Activated T-cell treated with anti-CD3 and anti-CD28 coated beads, Interleukin-2, amount 50 U/mL, for 24 hours (primary cell): ENCODE measurements at regions not wholly inside any gene's neighbourhood (a gene's known extent, or its start where the extent isn't known, plus 50 kb on each side); places are given as distances from the start of the nearest gene placed in this dataset.

Experiments
- DNase-seq: peaks from one replicate; pipeline ENCODE4 v3.0.0-alpha.2; 2020
- H3K27ac Mint-ChIP-seq: 2 replicates; pipeline ENCODE4 v1.8.0; 2020; ENCODE audit warnings: mild to moderate bottlenecking, mixed read lengths
- H3K27me3 Mint-ChIP-seq: 2 replicates; pipeline ENCODE4 v1.8.0; 2020; ENCODE audit warnings: mixed read lengths
- H3K36me3 Mint-ChIP-seq: 2 replicates; pipeline ENCODE4 v1.8.0; 2020; ENCODE audit warnings: low read depth, mixed read lengths
- H3K4me1 Mint-ChIP-seq: 2 replicates; pipeline ENCODE4 v1.8.0; 2020; ENCODE audit warnings: low read depth, mixed read lengths
- H3K4me3 Mint-ChIP-seq: 2 replicates; pipeline ENCODE4 v1.8.0; 2020; ENCODE audit warnings: mild to moderate bottlenecking, moderate library complexity, mixed read lengths
- H3K9me3 Mint-ChIP-seq: 2 replicates; pipeline ENCODE4 v1.8.0; 2020; ENCODE audit warnings: mixed read lengths

DNA sequence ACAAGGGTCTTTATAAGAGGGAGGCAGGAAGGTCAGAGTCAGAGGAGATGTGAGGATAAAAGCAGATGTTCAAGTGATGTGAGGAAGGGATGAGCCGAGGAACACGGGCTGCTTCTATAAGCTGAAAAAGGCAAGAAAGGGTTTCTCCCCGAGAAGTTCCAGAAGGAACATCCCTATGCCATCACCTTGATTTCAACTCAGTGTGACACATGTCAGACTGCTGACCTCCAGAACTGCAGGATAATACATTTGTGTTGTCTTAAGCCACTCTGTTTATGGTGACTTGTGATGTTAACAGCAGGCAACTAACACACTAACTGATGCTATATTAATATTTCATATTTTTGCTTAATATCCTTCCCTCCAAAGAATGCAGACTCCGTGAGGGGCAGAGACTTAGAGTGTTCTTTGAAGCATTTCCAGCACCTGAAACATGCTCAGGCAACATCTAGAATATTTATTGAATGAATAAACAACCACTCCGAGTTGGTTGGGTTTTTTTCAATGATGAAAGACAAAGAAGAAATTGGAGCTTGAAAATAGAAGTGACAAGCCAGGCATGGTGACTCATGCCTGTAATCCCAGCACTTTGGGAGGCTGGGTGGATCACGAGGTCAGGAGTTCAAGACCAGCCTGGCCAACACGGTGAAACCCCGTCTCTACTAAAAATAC, 77.6 kb upstream of the ADRA1B start:
- Mint-ChIP-seq H3K36me3 (no peaks in the 10 kb centered on the region), H3K27ac (no peak overlapping the region)

DNA sequence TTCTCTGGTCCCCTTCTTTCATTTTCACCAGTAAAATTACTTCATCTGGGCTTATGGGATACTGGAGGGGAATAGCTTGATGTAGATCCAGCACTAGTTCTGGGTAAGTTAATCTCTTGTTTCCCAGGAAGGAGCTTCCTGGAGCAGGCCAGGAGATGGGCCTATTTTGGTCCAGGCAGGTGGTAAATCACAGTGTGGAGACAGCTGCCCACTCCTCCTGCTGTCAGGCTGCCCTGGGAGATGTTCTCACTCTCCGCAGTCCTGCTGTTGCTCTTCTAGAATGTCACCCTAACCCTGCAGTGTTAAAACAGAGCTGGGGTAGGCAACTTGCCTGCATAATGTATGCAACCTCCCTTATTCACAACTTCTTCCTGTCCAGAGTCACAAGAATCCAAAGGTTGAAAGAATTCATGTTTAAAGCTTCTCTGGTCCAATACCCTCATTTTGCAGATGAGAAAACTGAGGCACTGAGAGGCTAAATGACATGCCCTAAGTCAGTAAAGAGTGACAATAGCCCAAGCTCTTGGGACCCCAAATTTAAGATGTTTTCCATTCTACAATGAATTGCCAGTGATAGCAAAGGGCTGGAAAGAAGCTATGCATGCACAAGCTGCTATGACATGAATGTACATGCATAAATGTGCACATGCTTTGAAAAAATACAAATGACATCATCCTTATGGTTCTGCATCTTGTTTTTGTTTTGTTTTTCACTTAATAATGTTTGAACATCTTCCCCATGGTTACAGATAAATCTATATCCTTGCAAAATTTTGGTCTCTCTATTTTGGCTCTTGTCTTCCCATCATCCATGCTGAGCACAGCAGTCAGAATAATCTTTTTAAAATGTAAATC, 71.8 kb upstream of the ADRA1B start:
- Mint-ChIP-seq H3K9me3 (no peaks in the 10 kb centered on the region), H3K4me3 (no peak overlapping the region), H3K27me3 (peaks cover 17% of the 10 kb centered on the region), H3K27ac (no peak overlapping the region), H3K36me3 (no peaks in the 10 kb centered on the region), H3K4me1 (no peaks in the 10 kb centered on the region)
- no peak for DNase-seq

More for the DNA sequence above, 77.6 kb upstream of the ADRA1B start:
- peaks cover 5% of the 10 kb centered on the region for H3K9me3 Mint-ChIP-seq
- H3K4me1 Mint-ChIP-seq = no peaks in the 10 kb centered on the region
- H3K27me3 Mint-ChIP-seq = peaks cover 22% of the 10 kb centered on the region
- DNase-seq = no peak
- H3K4me3 Mint-ChIP-seq = no peak overlapping the region

DNA sequence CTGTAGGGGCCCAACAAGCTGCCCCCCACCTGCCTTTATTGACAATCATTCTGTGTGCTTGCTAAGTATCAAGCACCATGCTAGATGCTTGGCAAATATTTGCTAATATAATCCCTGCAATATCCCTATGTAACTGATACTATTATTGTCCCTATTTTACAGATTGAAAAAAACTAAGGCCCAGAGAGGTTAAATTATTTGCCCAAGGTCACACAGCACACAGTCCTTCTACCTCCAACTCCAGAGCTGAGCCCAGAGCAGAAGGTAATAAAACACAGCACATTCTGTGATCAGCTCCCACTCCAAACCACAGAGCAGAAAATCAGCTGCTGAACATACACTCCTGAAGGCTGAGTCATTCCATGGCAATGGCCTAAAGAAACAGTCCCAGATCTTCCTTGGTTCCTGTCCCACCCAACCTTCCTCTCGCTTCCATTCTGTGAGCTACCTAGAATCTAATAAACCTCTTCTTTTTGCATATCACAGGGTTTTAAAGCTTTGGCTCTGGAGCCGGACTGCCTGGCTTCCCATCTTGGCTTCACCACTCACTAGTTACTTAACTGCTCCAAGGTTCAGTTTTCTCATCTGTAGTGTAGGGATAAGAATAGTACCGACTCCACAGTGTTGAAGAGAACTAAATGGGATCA, 66.7 kb upstream of the ADRA1B start:
- no peaks in the 10 kb centered on the region for H3K4me1 Mint-ChIP-seq
- no peak overlapping the region for H3K4me3 Mint-ChIP-seq
- no peak for DNase-seq

DNA sequence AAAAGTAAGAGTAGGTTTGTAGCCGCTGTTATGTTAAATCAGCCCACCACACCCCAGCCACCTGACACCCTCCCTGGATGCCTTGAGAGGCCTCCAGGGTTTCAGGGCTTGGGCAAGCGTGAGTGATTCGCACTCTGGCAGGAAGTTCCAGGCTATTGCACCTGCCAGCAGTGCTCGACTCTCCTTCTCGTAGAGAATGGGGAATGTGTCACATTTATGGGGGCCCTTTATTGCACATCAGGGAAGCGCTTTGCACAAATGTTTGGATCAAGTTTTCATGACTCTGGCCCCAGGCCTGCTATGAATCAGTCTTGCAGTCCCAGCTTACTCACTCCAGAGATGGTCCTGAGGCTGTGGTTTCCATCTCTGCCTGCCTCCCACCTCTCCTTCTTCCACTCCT, 66.1 kb upstream of the ADRA1B start:
- peaks cover 9% of the 10 kb centered on the region for H3K27me3 Mint-ChIP-seq
- H3K9me3 Mint-ChIP-seq = no peaks in the 10 kb centered on the region
- no peak for DNase-seq
- H3K27ac Mint-ChIP-seq = no peak overlapping the region
- H3K4me1 Mint-ChIP-seq = no peaks in the 10 kb centered on the region
- H3K36me3 Mint-ChIP-seq = no peaks in the 10 kb centered on the region
- no peak overlapping the region for H3K4me3 Mint-ChIP-seq

More for the DNA sequence above, 66.7 kb upstream of the ADRA1B start:
- no peak overlapping the region for H3K27ac Mint-ChIP-seq
- H3K27me3 Mint-ChIP-seq = peaks cover 7% of the 10 kb centered on the region
- no peaks in the 10 kb centered on the region for H3K36me3 Mint-ChIP-seq
- H3K9me3 Mint-ChIP-seq = no peaks in the 10 kb centered on the region

DNA sequence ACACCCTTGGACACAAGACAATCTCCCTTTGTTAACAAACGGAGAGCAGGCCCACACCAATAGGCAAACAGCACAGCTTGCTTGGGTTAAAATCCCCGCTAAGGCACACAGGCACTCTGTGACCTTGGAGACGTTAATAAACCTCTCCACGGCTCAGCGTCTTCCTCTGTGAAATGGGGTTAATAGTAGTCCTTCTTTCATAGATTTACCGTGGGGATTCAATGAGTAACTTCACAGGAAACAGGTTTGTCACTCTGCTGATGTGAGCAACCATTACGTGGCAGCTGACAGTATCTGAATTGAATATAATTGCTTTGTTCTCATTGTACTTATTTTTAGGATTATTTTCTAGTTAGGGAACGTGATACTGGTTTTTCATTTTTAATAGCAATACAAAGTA, 65.2 kb upstream of the ADRA1B start:
- no peaks in the 10 kb centered on the region for H3K36me3 Mint-ChIP-seq
- no peaks in the 10 kb centered on the region for H3K9me3 Mint-ChIP-seq
- DNase-seq = no peak
- no peak overlapping the region for H3K4me3 Mint-ChIP-seq
- no peak overlapping the region for H3K27ac Mint-ChIP-seq
- no peaks in the 10 kb centered on the region for H3K4me1 Mint-ChIP-seq
- peaks cover 15% of the 10 kb centered on the region for H3K27me3 Mint-ChIP-seq

DNA sequence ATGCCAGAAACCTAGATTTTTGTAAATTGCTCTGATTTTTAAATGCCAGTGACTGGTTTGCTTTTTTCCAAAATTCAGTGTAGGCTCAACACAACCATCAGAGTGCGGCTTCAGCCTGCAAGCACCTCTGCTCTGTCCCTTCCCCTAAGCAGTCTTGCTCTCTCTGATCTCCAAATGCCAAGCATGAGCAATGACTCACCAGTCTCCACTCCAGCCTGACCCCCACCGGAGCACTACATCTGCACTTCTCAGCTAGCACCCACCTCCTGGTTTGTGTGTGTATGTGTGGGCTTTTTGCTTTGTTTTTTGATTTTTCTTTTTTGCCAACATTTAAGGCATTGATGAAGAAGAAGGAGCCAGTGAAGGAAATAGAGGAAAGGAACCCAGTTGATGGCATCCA, 61.4 kb upstream of the ADRA1B start:
- H3K36me3 Mint-ChIP-seq = no peaks in the 10 kb centered on the region
- H3K4me3 Mint-ChIP-seq = no peak overlapping the region
- no peak overlapping the region for H3K27ac Mint-ChIP-seq
- peaks cover 31% of the 10 kb centered on the region for H3K27me3 Mint-ChIP-seq
- H3K4me1 Mint-ChIP-seq = no peaks in the 10 kb centered on the region
- H3K9me3 Mint-ChIP-seq = no peaks in the 10 kb centered on the region
- no peak for DNase-seq

DNA sequence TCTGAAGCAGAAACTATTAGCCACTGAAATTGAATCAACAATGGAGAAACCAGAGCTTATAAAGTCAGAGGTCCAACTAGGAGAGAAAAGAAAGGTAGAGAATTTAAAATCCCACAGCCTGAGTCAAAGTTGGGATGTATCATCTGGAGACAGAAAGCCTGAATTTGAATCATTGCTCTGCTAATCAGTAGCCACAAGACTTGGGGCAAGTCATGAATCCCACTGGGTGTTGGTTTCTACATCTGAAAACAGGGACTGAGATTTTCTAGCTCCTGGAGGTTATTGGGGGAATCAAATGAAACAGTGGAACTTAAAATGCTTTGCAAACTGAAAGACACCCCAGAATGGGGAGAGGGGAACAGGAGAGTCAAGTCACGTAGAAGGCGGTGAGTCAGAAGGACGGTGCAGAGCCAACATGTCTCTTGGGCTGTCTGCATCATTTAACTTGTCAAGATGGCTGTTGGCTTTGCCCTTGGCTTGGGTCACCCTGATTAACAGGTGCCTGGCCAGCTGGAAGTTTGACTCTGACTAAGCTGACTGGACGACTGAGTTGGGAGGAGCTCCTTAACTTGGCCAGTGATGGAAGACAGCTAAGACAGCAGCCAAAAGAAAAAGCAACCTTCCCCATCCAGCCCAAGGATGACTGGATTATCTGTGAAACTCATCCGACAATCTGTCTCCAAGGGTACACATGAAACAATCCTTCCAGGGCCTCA, 60.6 kb upstream of the ADRA1B start:
- Mint-ChIP-seq H3K9me3 (no peaks in the 10 kb centered on the region), H3K27me3 (peaks cover 32% of the 10 kb centered on the region), H3K27ac (no peak overlapping the region), H3K4me1 (no peaks in the 10 kb centered on the region), H3K36me3 (no peaks in the 10 kb centered on the region), H3K4me3 (no peak overlapping the region)
- DNase-seq = no peak

DNA sequence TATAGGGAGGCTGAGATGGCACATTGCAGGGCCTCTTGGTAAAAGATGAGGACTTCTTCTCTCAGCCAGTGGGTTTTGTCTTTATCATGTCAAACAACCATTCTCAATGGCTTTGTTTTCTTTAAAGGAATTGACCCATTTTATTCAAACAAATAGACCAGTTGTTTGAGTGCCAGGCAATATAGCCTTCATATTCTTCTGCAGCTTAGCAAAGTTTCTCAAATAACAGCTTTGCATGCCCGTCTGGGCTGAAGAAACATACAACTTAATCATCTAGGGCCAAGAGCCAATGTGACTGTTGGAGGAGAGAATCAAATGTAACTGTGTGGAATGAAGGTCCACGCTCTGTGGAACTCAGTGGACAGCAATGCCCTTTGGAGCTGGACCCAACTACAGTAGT, 57.4 kb upstream of the ADRA1B start:
- H3K36me3 Mint-ChIP-seq = no peaks in the 10 kb centered on the region
- H3K27ac Mint-ChIP-seq = no peak overlapping the region
- DNase-seq = no peak
- H3K4me3 Mint-ChIP-seq = no peak overlapping the region
- H3K4me1 Mint-ChIP-seq = no peaks in the 10 kb centered on the region
- H3K9me3 Mint-ChIP-seq = no peaks in the 10 kb centered on the region
- peaks cover 47% of the 10 kb centered on the region for H3K27me3 Mint-ChIP-seq

DNA sequence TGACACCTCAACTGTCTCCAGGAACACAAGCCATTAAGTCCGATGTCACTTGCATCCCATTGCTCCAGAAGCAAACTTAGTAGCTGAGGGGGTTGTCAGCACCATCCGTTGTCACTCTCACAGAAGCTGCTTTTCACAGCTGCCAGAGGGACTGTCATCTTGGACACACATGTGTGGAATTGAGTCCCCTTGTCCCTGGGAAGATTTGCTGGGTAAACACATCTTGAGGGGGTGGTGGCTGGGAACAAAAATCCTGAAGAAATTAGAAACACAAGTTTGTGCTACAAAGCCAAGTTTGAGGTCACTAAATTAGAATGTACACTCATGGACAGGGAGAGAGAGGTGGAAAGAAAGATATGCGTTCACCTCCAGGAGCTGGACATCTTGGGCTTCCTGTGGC, 55.2 kb upstream of the ADRA1B start:
- no peak for DNase-seq
- no peaks in the 10 kb centered on the region for H3K9me3 Mint-ChIP-seq
- H3K36me3 Mint-ChIP-seq = no peaks in the 10 kb centered on the region
- no peak overlapping the region for H3K27ac Mint-ChIP-seq
- H3K4me3 Mint-ChIP-seq = no peak overlapping the region
- peaks cover 8% of the 10 kb centered on the region for H3K4me1 Mint-ChIP-seq
- peaks cover 56% of the 10 kb centered on the region for H3K27me3 Mint-ChIP-seq

DNA sequence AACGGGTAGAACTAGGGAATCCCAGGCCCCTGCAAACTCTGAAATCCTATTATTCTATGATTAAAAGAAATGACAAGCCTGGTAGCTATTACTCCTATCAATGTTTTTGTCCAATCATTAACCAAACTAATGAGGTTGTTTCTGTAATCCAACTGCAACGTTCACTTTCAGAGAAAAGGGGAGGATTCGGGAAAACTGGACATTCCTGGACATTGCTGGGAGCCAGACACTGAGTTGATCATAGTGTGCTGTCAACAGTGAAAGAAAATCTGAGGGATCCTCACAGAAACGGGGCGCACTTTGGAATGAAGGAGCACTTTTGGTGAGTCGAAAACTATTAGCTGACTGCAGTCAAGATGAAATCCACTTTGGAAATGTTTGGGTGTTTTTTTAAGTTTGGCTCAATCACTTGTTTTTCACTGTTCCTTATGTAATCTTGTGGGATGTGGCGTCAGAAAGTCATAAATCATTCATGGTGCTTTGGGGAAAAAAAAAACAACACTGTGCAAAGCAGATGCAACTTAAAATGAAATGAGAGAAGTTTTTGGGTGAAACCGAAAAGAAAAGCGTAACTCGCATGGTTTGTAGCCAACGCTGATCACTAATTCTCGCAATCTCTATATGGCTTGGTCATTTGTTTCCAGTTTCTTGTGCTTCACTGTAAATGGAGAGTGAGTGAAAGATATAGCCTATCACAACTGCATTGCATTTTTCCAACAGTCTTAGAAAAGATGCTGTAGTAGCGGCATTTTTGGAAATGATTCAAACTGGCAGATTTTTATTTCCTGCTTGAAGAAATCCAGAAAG, 51.2 kb upstream of the ADRA1B start:
- no peaks in the 10 kb centered on the region for H3K9me3 Mint-ChIP-seq

DNA sequence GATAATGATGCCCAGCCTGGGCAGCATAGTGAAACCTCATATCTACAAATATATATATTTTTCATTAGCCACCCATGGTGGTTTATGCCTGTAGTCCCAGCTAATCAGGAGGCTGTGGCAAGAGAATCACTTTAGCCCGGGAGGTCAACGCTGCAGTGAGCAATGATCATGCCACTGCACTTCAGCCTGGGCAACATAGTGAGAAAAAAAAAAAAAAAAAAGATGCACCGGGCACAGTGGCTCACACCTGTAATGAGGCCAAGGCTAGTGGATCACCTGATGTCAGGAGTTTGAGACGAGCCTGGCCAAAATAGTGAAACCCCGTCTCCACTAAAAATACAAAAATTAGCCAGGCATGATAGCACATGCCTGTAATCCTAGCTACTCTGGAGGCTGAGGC, 50.2 kb upstream of the ADRA1B start:
- Mint-ChIP-seq H3K9me3 (no peaks in the 10 kb centered on the region), H3K4me1 (peaks cover 8% of the 10 kb centered on the region), H3K27ac (no peak overlapping the region), H3K4me3 (no peak overlapping the region), H3K27me3 (peaks cover 78% of the 10 kb centered on the region), H3K36me3 (no peaks in the 10 kb centered on the region)
- no peak for DNase-seq

More for the DNA sequence above, 51.2 kb upstream of the ADRA1B start:
- H3K36me3 Mint-ChIP-seq = no peaks in the 10 kb centered on the region
- peaks cover 75% of the 10 kb centered on the region for H3K27me3 Mint-ChIP-seq
- peaks cover 8% of the 10 kb centered on the region for H3K4me1 Mint-ChIP-seq
- DNase-seq = no peak
- H3K27ac Mint-ChIP-seq = no peak overlapping the region
- H3K4me3 Mint-ChIP-seq = no peak overlapping the region
